ENCODE measurements at regions not wholly inside any gene's neighbourhood (a gene's known extent, or its start where the extent isn't known, plus 50 kb on each side); places are given as distances from the start of the nearest gene placed in this dataset.

DNA sequence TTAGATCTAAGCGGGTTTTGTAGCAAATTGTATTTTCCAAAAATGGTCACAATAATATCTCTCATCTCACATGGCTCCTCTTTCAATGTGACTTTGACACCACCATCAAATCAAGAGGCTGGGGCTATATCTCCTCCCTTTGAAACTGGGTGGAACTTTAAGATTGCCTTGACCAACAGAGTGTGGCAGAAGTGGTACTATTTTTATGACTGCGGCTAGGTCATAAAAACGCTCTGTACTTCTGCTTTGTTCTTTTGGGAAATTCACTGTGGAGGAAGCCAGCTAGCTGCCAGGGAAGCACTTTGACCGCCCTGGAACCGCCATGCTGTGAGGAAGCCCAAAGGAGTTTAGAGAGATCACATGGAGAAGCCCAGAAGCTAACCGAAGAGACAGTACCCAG lies 50.7 kb upstream of the ACOT11 start:
- DNase-seq (ENCODE audit: low read depth in 2 of 3, low spot score in 2 of 3): no peak

DNA sequence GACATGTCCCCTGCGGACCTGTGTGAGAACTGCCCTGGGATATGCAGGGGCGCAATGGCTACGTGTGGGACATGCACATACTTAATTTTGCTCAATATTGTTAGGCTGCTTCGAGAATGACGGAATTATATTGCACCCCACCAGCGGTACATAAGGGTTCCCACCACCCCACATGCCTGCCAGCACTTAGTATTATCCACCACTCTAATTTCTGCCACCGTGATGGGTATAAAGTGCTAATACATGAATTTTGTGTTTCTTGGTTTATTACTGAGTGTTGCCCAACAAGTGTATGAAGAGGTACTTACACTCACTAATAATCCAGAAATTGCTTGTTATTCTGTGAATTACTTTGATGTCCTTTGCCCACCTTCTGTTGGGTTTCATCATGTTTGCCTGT lies 52.1 kb upstream of the ACOT11 start:
- no peak for DNase-seq (ENCODE audit: low read depth in 2 of 3, low spot score in 2 of 3)

DNA sequence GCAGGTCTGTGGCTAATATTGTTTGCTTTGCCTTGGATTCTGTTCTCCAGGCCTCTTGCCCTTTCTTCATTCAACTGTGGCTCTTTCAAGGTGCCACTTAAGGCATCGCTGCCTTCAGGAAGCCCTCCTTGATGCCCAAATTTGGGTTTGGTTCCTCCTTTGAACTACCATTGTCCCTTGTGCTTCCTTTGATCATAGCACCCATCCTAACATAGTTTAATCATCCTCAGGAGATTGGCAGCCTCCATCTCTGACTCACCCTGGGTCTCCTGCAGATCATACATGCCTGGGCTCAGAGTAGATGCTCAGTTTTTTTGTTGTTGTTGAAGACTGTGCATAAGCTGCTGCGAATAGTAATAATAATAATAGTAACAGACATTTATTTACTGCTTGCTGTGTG lies 54.4 kb upstream of the ACOT11 start:
- DNase-seq (ENCODE audit: low read depth in 2 of 3, low spot score in 2 of 3): peak in 1 of 3 donors; percentile 49

DNA sequence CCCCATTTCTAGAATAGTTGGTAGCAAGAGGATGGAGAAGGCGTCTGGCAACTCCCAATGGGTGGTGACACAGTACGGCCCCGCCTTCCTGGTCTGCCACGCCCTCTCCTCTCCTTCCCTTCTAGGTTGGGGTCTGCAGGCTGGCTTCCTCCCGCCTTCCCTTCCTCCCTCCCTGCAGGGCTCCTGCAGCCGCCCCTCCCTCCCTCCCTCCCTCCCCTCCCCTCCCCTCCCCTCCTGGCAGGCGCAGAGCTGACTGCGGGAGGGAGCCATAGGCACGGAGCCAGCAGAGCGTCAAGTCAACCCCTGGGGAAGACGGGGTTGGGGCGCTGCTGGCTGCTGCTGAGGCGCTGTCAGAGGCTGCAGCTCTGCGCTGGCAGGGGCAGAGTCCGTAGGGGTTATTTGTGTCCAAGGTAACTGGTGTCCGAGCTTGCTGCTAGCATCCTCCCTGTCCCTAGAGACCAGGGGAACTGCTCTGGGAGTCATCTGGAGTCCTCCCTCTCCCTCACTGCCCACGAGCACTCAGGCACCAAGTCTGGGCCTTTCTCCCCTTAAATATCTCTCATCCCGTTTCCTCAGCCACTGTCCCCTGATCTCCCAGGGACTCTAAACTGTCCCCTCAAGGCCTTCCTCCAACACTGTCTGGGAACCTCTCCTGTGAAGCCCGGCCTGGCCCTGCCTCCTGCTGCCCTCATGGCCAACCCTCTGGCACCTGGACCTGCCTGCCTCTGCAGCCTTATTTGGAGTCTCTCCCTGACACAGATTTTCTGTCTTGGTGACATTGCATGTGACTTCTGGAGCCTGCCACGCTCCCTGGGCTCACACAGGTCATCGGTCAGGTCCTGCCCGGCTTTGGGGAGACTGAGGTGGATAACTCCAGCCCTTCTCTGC lies 57.4 kb upstream of the ACOT11 start:
- peak in 1 of 3 donors; percentile 31 for DNase-seq (ENCODE audit: low read depth in 2 of 3, low spot score in 2 of 3)

DNA sequence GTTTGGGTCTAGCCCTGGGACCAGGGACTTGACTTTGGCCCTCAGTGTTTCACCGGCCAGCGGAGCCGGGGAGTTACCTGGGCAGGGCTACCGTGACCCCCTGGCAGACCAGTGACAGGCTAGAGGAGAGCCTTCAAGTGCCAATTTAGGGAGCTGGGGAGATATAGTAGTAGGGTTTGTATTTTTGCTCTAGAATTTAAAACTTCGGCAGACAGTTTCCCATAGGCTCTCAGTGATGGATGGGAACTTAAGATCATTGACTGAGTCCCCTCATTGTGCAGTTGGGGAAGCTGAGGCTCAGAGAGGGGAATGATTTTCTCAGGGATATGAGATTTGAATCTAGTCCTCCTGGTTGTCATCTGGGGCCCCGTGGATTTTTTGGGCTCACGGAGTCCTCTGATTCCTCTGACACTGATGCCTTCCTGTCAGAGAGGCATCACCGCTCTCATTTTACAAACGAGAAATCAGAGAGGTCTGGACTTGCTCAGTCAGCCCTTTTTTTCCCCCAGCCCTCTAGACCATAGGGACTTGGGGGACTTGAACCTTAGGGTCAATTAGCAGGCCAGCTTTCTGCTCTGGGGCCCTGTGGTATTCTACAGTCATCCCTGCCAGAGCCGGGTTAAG lies 58.3 kb upstream of the ACOT11 start:
- no peak for DNase-seq (ENCODE audit: low read depth in 2 of 3, low spot score in 2 of 3)

DNA sequence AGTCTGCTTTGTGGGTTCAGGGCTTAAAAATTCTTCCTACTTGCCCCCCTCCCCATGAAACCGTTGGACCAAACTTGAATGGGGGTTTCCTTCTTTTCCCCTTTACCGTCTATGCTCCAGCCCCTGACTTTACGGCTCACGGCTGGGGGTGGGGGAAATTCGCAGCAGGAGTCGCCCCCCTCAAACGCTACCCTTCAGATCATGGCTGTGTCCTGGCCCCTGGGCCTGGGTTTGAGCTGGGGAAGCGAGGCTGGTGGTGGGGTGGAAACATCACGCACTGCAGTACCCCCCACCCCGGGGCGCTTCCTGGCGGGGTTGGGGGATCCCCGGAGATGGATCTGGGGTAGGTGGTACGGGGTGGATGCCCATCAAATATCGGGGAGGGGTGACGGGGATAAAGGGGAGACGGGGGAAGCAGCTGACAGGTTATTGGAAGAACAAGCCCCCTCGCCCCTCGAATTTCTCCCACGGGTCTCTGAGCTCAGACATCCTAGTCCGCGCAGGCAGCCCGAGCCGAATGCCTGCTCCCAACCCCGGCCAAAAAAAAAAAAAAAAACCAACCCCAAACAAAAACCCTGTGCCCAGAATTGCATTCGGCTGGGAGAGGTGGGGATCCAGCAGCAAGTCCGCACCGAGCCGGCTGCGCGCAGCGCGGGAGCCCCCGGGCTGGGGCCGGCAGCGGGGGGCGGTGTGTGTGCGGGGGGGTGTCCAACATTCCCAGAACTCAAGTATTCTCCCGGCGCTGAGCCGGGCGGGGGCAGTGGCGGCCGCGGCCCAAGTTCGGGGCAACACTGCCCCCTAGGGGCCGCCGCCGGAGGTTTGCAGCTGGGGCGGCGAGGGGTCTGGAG lies 59.0 kb upstream of the ACOT11 start:
- DNase-seq (ENCODE audit: low read depth in 2 of 3, low spot score in 2 of 3): peak; percentile 64 to 82 (median 76)

DNA sequence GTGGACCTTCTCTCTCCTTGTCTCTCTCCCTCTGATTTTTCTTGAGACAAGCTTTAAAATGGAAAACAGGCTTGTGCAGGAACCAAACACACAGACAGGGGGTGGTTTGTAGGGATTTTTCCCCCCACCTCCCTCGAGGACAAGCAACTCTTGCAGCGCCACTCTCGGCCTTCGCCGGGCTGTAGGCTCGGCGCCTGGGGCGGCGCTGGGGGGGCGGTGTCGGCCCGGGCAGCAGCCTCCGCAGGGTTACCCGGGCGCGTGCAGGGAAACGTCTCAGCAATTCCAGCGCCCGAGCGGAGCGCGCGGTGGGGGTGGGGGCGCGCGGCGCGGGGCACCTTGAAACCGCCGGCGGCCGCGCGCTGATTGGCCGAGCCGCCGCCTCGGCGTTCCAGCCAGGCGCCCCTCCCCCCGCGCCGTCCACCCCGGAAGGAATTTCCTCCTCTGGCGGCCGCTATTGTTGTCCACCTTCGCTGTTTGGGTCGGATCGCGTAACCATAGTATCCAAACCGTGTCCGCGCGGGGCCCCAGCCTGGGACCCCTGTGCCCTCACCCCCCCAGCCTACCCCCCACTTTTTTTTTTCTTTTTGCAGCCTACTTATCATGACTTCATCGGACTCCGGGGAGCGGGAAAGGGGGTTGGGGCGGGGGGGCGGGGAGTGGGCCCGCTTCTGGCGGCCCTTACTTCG lies 59.8 kb upstream of the ACOT11 start:
- DNase-seq (ENCODE audit: low read depth in 2 of 3, low spot score in 2 of 3): peak; percentile 66 to 82 (median 78)

DNA sequence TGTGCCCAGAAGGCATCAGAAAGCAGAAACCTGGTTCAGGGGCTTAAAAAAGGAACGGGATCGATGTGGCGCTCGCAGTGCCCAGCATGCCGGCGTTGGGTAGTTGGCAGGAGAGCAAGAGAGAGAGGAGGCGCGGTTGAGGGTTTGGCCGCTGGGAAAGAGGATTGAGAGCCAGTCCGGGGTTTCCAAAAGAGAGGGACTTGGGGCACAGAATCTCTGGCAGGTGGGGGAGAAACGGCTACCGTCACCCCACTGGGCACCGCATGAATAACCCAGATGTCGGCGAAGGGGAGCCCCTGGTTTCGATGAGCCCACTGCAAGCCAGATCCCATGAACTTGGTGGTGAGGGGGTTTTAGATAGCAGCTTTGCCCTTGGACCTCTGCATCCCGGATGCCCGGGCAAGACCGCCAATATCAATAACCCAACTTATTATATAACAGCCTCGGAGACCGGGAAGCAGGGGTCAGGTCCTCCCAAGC lies 60.4 kb upstream of the ACOT11 start:
- DNase-seq (ENCODE audit: low read depth in 2 of 3, low spot score in 2 of 3): peak in 1 of 3 donors; percentile 34

DNA sequence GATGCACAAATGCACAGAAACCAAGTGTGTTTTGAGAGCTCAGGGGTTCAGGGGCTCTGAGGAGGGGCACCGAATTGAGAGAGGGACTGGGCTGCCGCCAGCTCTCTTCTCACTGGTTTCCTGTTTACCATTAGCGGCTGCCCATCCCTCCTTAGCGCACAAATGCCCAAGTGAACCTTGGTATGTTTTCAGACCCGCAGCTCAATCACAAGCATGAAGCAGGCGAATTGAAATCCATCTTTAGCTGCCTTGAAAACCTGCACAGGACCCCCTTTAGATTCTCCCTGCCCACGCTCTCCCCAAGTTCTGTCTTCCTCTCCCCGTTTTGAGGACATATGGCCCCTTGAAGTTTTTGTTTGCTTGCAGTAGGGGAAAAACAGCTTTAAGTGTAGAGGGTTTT lies 61.1 kb upstream of the ACOT11 start:
- no peak for DNase-seq (ENCODE audit: low read depth in 2 of 3, low spot score in 2 of 3)

DNA sequence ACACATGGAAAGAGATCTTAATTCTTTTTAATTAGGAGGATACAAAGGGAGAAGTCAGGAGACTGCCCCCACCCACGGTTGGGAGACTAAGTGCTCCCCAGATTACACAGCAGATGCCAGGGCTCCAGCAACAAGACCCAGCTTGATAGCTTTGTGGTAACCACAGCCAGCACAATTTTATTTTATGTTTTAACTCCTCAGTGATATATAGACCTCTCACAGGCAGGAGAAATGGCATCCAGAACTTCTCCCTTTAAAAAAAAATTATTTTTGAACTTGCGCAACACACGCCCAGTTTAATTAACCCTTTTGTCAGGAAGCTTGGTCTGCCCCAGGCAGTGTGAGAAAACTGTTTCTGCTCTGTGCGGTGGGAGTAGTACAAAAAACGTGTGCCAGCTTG lies 62.6 kb upstream of the ACOT11 start:
- peak in 1 of 3 donors; percentile 74 for DNase-seq (ENCODE audit: low read depth in 2 of 3, low spot score in 2 of 3)

GRCh38 chr1:54483875-54484437 lies 64.1 kb upstream of the ACOT11 start:
- no peak for DNase-seq (ENCODE audit: low read depth in 2 of 3, low spot score in 2 of 3)

DNA sequence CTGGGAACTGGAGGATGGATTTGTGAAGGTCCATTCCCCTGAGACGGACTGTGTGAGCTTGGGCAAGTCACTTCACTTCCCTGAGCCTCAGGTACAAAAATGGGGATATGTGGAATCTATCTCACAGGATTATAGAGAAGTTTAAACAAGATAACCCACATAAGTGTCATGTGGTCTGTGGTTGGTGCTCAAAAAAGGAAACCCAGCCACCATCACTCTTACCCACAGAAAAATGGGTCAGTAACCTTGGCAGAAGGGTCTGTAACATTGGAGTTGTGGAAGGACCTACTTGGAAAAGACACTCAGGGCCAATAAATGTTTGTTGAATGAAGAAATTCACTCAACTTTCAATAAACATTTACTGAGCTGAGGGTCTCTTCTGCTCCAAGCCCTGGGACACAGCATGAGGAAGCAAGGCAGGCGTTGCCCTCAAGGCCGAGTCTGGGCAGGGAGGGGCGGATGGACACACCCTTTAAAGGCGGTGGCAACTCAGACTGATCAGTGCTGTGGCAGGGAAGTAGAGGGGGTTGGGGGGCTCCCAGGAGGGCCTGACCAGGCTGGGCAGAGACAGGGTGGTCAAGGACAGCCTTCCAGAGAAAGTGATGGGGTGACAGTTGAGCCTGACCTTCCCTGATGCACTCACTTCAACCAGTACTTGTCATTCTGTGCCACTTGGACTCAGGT lies 66.7 kb upstream of the ACOT11 start:
- no peak for DNase-seq (ENCODE audit: low read depth in 2 of 3, low spot score in 2 of 3)

DNA sequence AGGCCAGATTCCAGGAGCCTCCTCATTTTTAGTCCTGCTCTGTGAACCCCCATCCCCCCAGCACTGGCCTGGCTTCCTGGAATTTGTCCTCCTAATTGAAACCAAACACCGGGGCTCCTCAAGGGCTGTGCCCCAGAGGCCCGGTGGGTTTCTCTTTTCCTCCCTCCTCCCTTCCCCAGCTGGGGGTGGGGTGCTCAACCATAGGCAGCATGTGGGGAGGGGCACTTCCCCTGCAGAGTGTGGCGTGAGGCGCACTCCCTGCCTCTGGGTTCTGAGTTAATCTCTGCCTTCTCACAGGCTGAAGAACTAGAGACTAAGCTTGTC lies 67.5 kb upstream of the ACOT11 start:
- peak in 1 of 3 donors; percentile 72 for DNase-seq (ENCODE audit: low read depth in 2 of 3, low spot score in 2 of 3)

- DNase-seq (ENCODE audit: low read depth in 2 of 3, low spot score in 2 of 3): no peak
Measured at GRCh38 chr1:54479841-54480524, 68.0 kb upstream of the ACOT11 start.

DNA sequence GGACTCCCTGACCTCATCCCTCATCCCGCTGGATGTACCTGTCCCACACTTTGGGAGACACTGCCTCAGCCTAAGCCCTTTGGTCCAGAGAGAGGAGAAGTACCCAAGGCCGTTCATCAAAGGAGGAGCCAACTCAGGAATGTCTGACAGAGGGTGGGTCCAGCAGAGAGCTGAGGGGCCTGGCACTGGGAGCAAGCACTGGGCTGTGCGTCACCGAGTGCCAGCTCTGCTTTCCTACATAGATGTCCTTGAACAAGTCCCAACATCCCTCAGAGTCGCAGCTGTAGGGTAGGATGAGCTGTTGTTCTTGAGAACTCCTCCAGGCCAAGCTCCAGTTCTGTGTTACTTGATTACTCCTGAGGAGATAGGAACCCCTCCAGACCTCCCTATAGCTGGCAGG lies 68.8 kb upstream of the ACOT11 start:
- DNase-seq (ENCODE audit: low read depth in 2 of 3, low spot score in 2 of 3): no peak

DNA sequence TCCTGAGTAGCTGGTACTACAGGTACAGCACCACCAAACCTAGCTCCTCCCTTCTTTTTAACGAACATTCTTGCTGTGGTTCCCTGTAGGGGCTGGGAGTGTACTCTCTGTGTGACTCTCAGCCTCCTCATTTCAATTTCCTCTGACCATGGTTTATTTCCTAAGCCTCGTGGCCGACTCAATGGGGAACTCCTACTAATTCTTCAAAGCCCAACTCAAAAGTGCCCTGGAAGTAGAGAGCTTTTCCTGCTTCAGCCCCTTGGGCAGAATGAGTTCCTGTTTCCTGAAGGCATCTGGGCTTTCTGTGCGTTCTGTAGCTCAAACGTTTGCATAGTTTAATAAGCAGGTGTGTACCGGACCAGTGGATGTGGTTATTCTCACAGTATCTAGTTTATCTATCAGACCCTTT lies 70.9 kb upstream of the ACOT11 start:
- no peak for DNase-seq (ENCODE audit: low read depth in 2 of 3, low spot score in 2 of 3)

DNA sequence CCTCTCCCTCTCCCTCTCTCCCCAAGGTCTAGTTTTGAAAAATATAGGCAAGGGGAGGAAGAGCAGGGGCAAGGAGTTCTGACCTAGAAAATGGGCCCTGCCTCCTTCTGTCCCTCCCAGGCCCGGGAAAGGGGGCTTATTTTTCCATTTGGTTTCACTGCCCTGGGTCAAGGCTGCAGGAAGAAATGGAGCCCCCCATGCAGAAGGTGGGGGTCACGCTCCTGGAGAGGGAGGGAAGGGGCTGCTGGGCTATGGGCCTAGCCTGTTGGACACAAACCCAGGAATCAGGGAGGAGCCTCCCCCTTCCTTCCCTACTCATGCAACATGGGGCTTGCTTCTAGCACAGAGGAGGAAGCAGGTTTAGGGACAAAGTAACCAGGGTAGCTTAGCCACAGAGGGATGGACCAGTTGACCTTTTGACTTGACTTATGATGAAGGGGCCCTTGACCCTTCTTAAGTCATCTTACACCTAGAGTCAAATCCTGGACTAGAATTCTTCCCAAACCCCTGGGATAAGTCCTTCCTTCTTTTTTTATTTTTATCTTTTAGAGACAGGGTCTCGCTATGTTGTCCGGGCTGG lies 70.4 kb upstream of the SSBP3 start:
- DNase-seq (ENCODE audit: low read depth in 2 of 3, low spot score in 2 of 3): no peak

DNA sequence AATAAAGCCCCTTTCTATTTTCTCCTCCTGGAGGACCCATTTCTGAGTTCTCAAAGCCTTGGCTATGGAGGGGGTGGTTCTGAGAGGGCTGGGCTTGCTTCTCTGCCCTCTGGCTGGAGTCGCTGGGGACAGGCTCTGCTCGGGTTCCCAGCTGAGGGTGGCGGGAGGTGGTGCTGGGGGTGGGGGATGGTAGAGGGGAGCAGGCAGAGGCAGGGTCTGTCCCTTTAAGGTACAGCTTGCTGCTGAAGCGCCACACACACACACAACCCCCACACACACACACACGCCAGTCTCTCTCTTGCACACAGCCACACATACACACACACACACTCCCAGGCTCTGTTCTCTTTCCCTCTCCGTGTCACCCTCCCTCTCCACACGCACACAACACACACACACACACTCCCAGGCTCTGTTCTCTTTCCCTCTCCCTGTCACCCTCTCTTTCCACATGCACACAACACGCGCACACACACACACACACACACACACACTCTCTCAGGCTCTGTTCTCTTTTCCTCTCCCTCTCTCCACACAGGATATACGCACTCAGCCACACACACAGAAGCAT lies 69.8 kb upstream of the SSBP3 start:
- peak in 1 of 3 donors; percentile 48 for DNase-seq (ENCODE audit: low read depth in 2 of 3, low spot score in 2 of 3)

All from hematopoietic multipotent progenitor cell (in vitro differentiated cells).